HepG2 (cell line): ENCODE measurements at regions not wholly inside any gene's neighbourhood (a gene's known extent, or its start where the extent isn't known, plus 50 kb on each side); places are given as distances from the start of the nearest gene placed in this dataset.

Experiments used
- ATAC-seq: fragments of 200-7000 bp; cut with Tn5 transposase; 3 replicates; pipeline ENCODE4 v1.9.1; 2020; ENCODE audit warnings: mild to moderate bottlenecking, moderate library complexity
- BruUV-seq: library from RNA; stranded (reverse); fragments of 400-500 nt; replicated peaks from 2 replicates; lab custom pipeline; 2021; lab: Mats Ljungman, UMichigan
- CTCF ChIA-PET: fragments of 300-600 bp; formaldehyde crosslinking; extraction: SDS; loops from one replicate; lab custom pipeline; 2021; ENCODE audit warnings: low total read pairs, inconsistent platforms, low intra/inter-chr PET ratio; lab: Yijun Ruan, JAX
- POLR2A ChIA-PET: fragments of 350-600 bp; sonication (Branson Sonifier 250); formaldehyde crosslinking; loops from one replicate; lab custom pipeline; 2020; ENCODE audit warnings: antibody characterized with exemption, inconsistent platforms; lab: Yijun Ruan, JAX
- DNase-seq: peaks from one replicate; pipeline ENCODE4 v3.0.0-alpha.2; 2015; ENCODE audit warnings: low spot score
- FAIRE-seq: peaks from 3 replicates; lab custom pipeline; 2011; peaks lifted over from hg19 to GRCh38; lab: Jason Lieb, UNC
- H2AFZ ChIP-seq: one replicate; pipeline ENCODE4 v1.6.1; 2011; ENCODE audit warnings: low read length, inconsistent platforms
- H3K27ac ChIP-seq: fragments of 300-600 bp; 3 replicates; pipeline ENCODE4 v1.8.0; 2011; ENCODE audit warnings: mixed run types, mild to moderate bottlenecking, mixed read lengths, low read length, inconsistent platforms; ENCODE audit not compliant: insufficient read depth; ENCODE audit errors: extremely low read length
- H3K27me3 ChIP-seq, 2 experiments: fragments of 200-600 bp in 1 of 2; 2 replicates in 1 of 2; 3 replicates in 1 of 2; pipeline versions ENCODE4 v1.6.0 to v1.8.0; 2011; ENCODE audit warnings: low read length in 2 of 2, mild to moderate bottlenecking in 2 of 2, moderate library complexity in 2 of 2, inconsistent platforms in 1 of 2; ENCODE audit not compliant: insufficient read depth in 2 of 2, control insufficient read depth in 1 of 2
- H3K36me3 ChIP-seq, 2 experiments: fragments of 200-600 bp in 1 of 2; replicated peaks in 1 of 2; 2 replicates in 1 of 2; 3 replicates in 1 of 2; pipeline versions ENCODE4 v1.5.1 to v1.8.0; 2011; ENCODE audit warnings: low read length in 2 of 2, inconsistent platforms in 1 of 2; ENCODE audit not compliant: insufficient read depth in 2 of 2, control insufficient read depth in 1 of 2
- H3K4me1 ChIP-seq: 2 replicates; pipeline ENCODE4 v1.5.1; 2012; ENCODE audit warnings: low read length, inconsistent platforms; ENCODE audit not compliant: insufficient read depth
- H3K4me2 ChIP-seq: 2 replicates; pipeline ENCODE4 v1.6.0; 2011; ENCODE audit warnings: low read depth, low read length, inconsistent platforms
- H3K4me3 ChIP-seq, 3 experiments: fragments of 200-600 bp in 1 of 3; sonication (generic), shearing (Covaris generic) in 1 of 3; replicated peaks in 1 of 3; 2 replicates each; pipeline ENCODE4 v1.5.1; 2011 to 2016; ENCODE audit warnings: low read length in 3 of 3, inconsistent platforms in 2 of 3, low read depth in 2 of 3, mild to moderate bottlenecking in 2 of 3, control low read depth in 1 of 3, mixed read lengths in 1 of 3; ENCODE audit not compliant: insufficient read depth in 1 of 3
- H3K79me2 ChIP-seq: one replicate; pipeline ENCODE4 v1.6.1; 2011; ENCODE audit warnings: low read length, inconsistent platforms; ENCODE audit not compliant: insufficient read depth
- H3K9ac ChIP-seq: 2 replicates; pipeline ENCODE4 v1.6.0; 2011; ENCODE audit warnings: mild to moderate bottlenecking, low read depth, low read length, inconsistent platforms; ENCODE audit not compliant: insufficient read depth
- H3K9me3 ChIP-seq: 2 replicates; pipeline ENCODE4 v1.5.1; 2012; ENCODE audit warnings: mild to moderate bottlenecking, low read length
- H4K20me1 ChIP-seq: 2 replicates; pipeline ENCODE4 v1.6.0; 2011; ENCODE audit warnings: inconsistent platforms, mild to moderate bottlenecking, low read length, moderate library complexity; ENCODE audit not compliant: insufficient read depth
- NFE2L1 ChIP-seq: sonication (generic); formaldehyde crosslinking; IDR thresholded peaks from 2 replicates; pipeline ENCODE4 v1.4.0; 2020; ENCODE audit warnings: missing genetic modification reagents, mild to moderate bottlenecking, borderline replicate concordance
- SYNCRIP ChIP-seq: fragments of 200-400 bp; formaldehyde crosslinking; IDR thresholded peaks from 2 replicates; pipeline ENCODE4 v1.6.1; 2018; ENCODE audit warnings: mild to moderate bottlenecking, low read depth, low read length; ENCODE audit not compliant: insufficient read depth
- ZBTB8A ChIP-seq: sonication (generic); formaldehyde crosslinking; IDR thresholded peaks from 2 replicates; pipeline ENCODE4 v1.4.0; 2020; ENCODE audit warnings: mild to moderate bottlenecking, low read depth, missing genetic modification reagents, borderline replicate concordance
- ZNF101 ChIP-seq: sonication (generic); formaldehyde crosslinking; IDR thresholded peaks from 2 replicates; pipeline ENCODE4 v1.4.0; 2020; ENCODE audit warnings: mild to moderate bottlenecking, low read depth, missing genetic modification reagents, borderline replicate concordance
- WGBS: methylation state at CpG from one replicate; pipeline ENCODE4 v1.1.6; 2017; ENCODE audit warnings: low lambda C conversion rate; 5-methylcytosine and 5-hydroxymethylcytosine counted together
- in situ Hi-C: cut with HindIII; loops from 2 replicates; pipeline ENCODE4 v1.10.0; 2017; ENCODE audit warnings: low pct_unique_long_range_greater_than_20kb; ENCODE audit not compliant: extremely low pct_ligation_motif_present
- intact Hi-C: fragments of 100-400 bp; cut with micrococcal nuclease; formaldehyde crosslinking; loops from one replicate; pipeline ENCODE4 v1.10.0; 2022; ENCODE audit not compliant: unreplicated experiment
- TF ChIP-seq, protein P1 (sequence below): sonication (generic); formaldehyde crosslinking; IDR thresholded peaks from 2 replicates; pipeline ENCODE4 v1.4.0; 2020; ENCODE audit warnings: missing genetic modification reagents
- TF ChIP-seq, protein P2 (sequence below): sonication (generic); formaldehyde crosslinking; IDR thresholded peaks from 2 replicates; pipeline ENCODE4 v1.8.0; 2022; ENCODE audit warnings: mild to moderate bottlenecking, missing genetic modification reagents, moderate library complexity
- TF ChIP-seq, protein P3 (sequence below): sonication (generic); formaldehyde crosslinking; IDR thresholded peaks from 2 replicates; pipeline ENCODE4 v1.4.0; 2020; ENCODE audit warnings: mild to moderate bottlenecking, missing genetic modification reagents
- TF ChIP-seq, protein P4 (sequence below): fragments of 450-650 bp; IDR thresholded peaks from 2 replicates; pipeline ENCODE4 v1.6.1; 2017
- TF ChIP-seq, protein P5 (sequence below): sonication (generic); formaldehyde crosslinking; IDR thresholded peaks from 2 replicates; pipeline ENCODE4 v1.5.0; 2020; ENCODE audit warnings: mild to moderate bottlenecking, low read depth, missing genetic modification reagents, borderline replicate concordance

DNA sequence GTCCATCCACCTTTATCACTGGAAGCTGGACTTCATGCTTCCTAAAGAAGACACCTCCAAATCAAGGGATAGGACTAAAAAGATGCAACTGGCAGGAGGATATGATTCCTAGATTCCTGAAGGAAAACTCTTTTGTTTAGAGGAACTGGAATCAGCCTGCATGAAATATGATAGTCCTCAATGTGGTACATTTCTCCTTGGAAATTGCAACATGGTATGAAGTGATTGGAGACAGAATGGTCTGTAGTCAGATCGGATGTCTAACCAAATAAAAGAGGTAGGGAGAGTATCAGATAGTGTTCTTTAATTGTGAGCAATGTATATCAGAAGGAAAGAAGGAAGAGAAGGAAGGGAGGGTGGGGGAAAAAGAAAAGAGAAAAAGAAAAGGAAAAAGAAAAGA lies 116.1 kb upstream of the FSTL4 start:
- intact Hi-C loops (no loop called here), in situ Hi-C loops (no loop called here)
- Histone ChIP-seq H3K9me3 (peaks cover 8% of the 10 kb centered on the region), H4K20me1 (no peaks in the 10 kb centered on the region), H3K4me2 (no peak overlapping the region), H3K27ac (no peak overlapping the region), H3K79me2 (no peaks in the 10 kb centered on the region), H2AFZ (no peak overlapping the region), H3K9ac (no peak overlapping the region), H3K36me3 (no peaks in the 10 kb centered on the region), H3K4me1 (no peaks in the 10 kb centered on the region), H3K4me3 (no peak overlapping the region), H3K27me3 (0 out of 5 replicates have a peak, but pooled peaks cover 0 to 11% of the 10 kb centered on the region in 2 experiments)
- CTCF ChIA-PET: no interaction called here
- ATAC-seq (no peak), FAIRE-seq (no peak), DNase-seq (no peak)
- TF ChIP-seq, protein P1, sequence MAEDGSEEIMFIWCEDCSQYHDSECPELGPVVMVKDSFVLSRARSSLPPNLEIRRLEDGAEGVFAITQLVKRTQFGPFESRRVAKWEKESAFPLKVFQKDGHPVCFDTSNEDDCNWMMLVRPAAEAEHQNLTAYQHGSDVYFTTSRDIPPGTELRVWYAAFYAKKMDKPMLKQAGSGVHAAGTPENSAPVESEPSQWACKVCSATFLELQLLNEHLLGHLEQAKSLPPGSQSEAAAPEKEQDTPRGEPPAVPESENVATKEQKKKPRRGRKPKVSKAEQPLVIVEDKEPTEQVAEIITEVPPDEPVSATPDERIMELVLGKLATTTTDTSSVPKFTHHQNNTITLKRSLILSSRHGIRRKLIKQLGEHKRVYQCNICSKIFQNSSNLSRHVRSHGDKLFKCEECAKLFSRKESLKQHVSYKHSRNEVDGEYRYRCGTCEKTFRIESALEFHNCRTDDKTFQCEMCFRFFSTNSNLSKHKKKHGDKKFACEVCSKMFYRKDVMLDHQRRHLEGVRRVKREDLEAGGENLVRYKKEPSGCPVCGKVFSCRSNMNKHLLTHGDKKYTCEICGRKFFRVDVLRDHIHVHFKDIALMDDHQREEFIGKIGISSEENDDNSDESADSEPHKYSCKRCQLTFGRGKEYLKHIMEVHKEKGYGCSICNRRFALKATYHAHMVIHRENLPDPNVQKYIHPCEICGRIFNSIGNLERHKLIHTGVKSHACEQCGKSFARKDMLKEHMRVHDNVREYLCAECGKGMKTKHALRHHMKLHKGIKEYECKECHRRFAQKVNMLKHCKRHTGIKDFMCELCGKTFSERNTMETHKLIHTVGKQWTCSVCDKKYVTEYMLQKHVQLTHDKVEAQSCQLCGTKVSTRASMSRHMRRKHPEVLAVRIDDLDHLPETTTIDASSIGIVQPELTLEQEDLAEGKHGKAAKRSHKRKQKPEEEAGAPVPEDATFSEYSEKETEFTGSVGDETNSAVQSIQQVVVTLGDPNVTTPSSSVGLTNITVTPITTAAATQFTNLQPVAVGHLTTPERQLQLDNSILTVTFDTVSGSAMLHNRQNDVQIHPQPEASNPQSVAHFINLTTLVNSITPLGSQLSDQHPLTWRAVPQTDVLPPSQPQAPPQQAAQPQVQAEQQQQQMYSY (CRISPR knock-in tag): no peak
- TF ChIP-seq, protein P2, sequence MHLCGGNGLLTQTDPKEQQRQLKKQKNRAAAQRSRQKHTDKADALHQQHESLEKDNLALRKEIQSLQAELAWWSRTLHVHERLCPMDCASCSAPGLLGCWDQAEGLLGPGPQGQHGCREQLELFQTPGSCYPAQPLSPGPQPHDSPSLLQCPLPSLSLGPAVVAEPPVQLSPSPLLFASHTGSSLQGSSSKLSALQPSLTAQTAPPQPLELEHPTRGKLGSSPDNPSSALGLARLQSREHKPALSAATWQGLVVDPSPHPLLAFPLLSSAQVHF: no peak
- 0% methylated on average over 1 of the region's 1 CpG for WGBS
- POLR2A ChIA-PET: no interaction called here
- BruUV-seq: no TSS peak

DNA sequence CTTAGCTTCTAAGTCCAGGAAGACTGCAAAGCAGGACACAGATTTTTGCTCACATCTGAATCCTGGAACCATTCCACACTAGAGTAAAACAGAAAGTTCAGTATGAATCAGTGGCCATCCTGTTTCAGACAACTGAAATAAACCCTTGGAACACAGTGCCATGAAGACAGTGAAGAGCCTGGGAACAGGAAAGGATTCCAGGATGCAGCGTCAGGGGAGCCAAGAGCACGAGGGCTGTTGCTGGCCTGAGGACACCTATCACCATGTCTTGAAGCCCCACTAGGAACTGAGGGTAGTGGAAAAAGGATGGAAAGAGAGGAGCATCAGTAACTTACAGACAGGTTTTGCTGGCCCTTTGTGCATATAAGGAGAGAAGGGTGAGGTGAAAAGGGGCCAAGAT lies 115.3 kb upstream of the FSTL4 start:
- no TSS peak for BruUV-seq
- no peaks in the 10 kb centered on the region for H3K79me2 ChIP-seq
- ChIA-PET CTCF (no interaction called here), POLR2A (no interaction called here)
- intact Hi-C loops (no loop called here), in situ Hi-C loops (no loop called here)
- H4K20me1 ChIP-seq: no peaks in the 10 kb centered on the region
- no peak for FAIRE-seq
- no peak for DNase-seq
- 0 out of 5 replicates have a peak, but pooled peaks cover 0 to 9% of the 10 kb centered on the region in 2 experiments for H3K27me3 ChIP-seq
- H2AFZ ChIP-seq: no peak overlapping the region
- no peaks in the 10 kb centered on the region for H3K36me3 ChIP-seq
- peaks cover 12% of the 10 kb centered on the region for H3K9me3 ChIP-seq
- H3K4me2 ChIP-seq: no peak overlapping the region
- WGBS: 5% methylated on average over 2 of the region's 2 CpGs
- H3K4me1 ChIP-seq: no peaks in the 10 kb centered on the region
- H3K9ac ChIP-seq: no peak overlapping the region
- TF ChIP-seq, protein P3, sequence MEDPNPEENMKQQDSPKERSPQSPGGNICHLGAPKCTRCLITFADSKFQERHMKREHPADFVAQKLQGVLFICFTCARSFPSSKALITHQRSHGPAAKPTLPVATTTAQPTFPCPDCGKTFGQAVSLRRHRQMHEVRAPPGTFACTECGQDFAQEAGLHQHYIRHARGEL: no peak
- TF ChIP-seq SYNCRIP: no peak
- no peak for TF ChIP-seq ZBTB8A
- TF ChIP-seq ZNF101 (CRISPR knock-in tag): no peak
- TF ChIP-seq, protein P4, sequence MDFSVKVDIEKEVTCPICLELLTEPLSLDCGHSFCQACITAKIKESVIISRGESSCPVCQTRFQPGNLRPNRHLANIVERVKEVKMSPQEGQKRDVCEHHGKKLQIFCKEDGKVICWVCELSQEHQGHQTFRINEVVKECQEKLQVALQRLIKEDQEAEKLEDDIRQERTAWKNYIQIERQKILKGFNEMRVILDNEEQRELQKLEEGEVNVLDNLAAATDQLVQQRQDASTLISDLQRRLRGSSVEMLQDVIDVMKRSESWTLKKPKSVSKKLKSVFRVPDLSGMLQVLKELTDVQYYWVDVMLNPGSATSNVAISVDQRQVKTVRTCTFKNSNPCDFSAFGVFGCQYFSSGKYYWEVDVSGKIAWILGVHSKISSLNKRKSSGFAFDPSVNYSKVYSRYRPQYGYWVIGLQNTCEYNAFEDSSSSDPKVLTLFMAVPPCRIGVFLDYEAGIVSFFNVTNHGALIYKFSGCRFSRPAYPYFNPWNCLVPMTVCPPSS: no peak
- no peak for TF ChIP-seq NFE2L1 (CRISPR knock-in tag)
- TF ChIP-seq, protein P5, sequence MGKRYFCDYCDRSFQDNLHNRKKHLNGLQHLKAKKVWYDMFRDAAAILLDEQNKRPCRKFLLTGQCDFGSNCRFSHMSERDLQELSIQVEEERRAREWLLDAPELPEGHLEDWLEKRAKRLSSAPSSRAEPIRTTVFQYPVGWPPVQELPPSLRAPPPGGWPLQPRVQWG (CRISPR knock-in tag): no peak
- H3K27ac ChIP-seq: no peak overlapping the region
- no peak for ATAC-seq
- no peak overlapping the region for H3K4me3 ChIP-seq
